ENCODE measurements at regions not wholly inside any gene's neighbourhood (a gene's known extent, or its start where the extent isn't known, plus 50 kb on each side); places are given as distances from the start of the nearest gene placed in this dataset.

- Histone ChIP-seq H3K27me3 (ENCODE audit: insufficient read depth, low read length) (no peaks in the 10 kb centered on the region), H3K36me3 (ENCODE audit: insufficient read depth, low read length) (no peaks in the 10 kb centered on the region), H3K4me3 (ENCODE audit: low read length) (no peak overlapping the region), H3K27ac (ENCODE audit: low read depth, low read length) (no peak overlapping the region), H3K4me1 (ENCODE audit: insufficient read depth, low read length) (peaks cover 20% of the 10 kb centered on the region; the same call in 1 of the 2 replicates), H3K9me3 (ENCODE audit: insufficient read depth, low read depth, low read length) (peaks cover 7% of the 10 kb centered on the region), H3K9ac (ENCODE audit: low read depth, low read length) (no peak overlapping the region)
- 94% methylated on average over 4 of the region's 4 CpGs for WGBS
These were observed 396.9 kb downstream of the KCNRG start for GRCh38 chr13:50412046-50412617.

GRCh38 chr13:50414640-50415039 is 399.4 kb downstream of the KCNRG start:
- Histone ChIP-seq H3K4me3 (ENCODE audit: low read length) (no peak overlapping the region), H3K36me3 (ENCODE audit: insufficient read depth, low read length) (no peaks in the 10 kb centered on the region), H3K27me3 (ENCODE audit: insufficient read depth, low read length) (no peaks in the 10 kb centered on the region), H3K4me1 (ENCODE audit: insufficient read depth, low read length) (peaks cover 26% of the 10 kb centered on the region), H3K9ac (ENCODE audit: low read depth, low read length) (no peak overlapping the region), H3K9me3 (ENCODE audit: insufficient read depth, low read depth, low read length) (peaks cover 7% of the 10 kb centered on the region), H3K27ac (ENCODE audit: low read depth, low read length) (no peak overlapping the region)
- WGBS: 91% methylated on average over 1 of the region's 1 CpG

GRCh38 chr13:50415428-50415827 is 400.2 kb downstream of the KCNRG start:
- no peak overlapping the region for H3K9ac ChIP-seq (ENCODE audit: low read depth, low read length)

GRCh38 chr13:50417597-50417996 is 402.4 kb downstream of the KCNRG start:
- H3K9me3 ChIP-seq (ENCODE audit: insufficient read depth, low read depth, low read length): peaks cover 7% of the 10 kb centered on the region
- no peak overlapping the region for H3K9ac ChIP-seq (ENCODE audit: low read depth, low read length)
- no peaks in the 10 kb centered on the region for H3K27me3 ChIP-seq (ENCODE audit: insufficient read depth, low read length)
- H3K36me3 ChIP-seq (ENCODE audit: insufficient read depth, low read length): no peaks in the 10 kb centered on the region
- peaks cover 14% of the 10 kb centered on the region for H3K4me1 ChIP-seq (ENCODE audit: insufficient read depth, low read length)
- 95% methylated on average over 6 of the region's 7 CpGs for WGBS
- no peak overlapping the region for H3K27ac ChIP-seq (ENCODE audit: low read depth, low read length)
- H3K4me3 ChIP-seq (ENCODE audit: low read length): no peak overlapping the region

More at GRCh38 chr13:50415428-50415827, 400.2 kb downstream of the KCNRG start:
- Histone ChIP-seq H3K27ac (ENCODE audit: low read depth, low read length) (no peak overlapping the region), H3K9me3 (ENCODE audit: insufficient read depth, low read depth, low read length) (peaks cover 7% of the 10 kb centered on the region), H3K4me1 (ENCODE audit: insufficient read depth, low read length) (peaks cover 29% of the 10 kb centered on the region), H3K4me3 (ENCODE audit: low read length) (no peak overlapping the region), H3K27me3 (ENCODE audit: insufficient read depth, low read length) (no peaks in the 10 kb centered on the region), H3K36me3 (ENCODE audit: insufficient read depth, low read length) (no peaks in the 10 kb centered on the region)
- WGBS: 95% methylated on average over 3 of the region's 3 CpGs

- 87% methylated on average over 2 of the region's 2 CpGs for WGBS
These were observed 404.2 kb downstream of the KCNRG start for GRCh38 chr13:50419331-50419865.

GRCh38 chr13:50419896-50420295 is 404.7 kb downstream of the KCNRG start:
- Histone ChIP-seq H3K27ac (ENCODE audit: low read depth, low read length) (no peak overlapping the region), H3K9ac (ENCODE audit: low read depth, low read length) (no peak overlapping the region), H3K36me3 (ENCODE audit: insufficient read depth, low read length) (no peaks in the 10 kb centered on the region), H3K27me3 (ENCODE audit: insufficient read depth, low read length) (no peaks in the 10 kb centered on the region), H3K4me3 (ENCODE audit: low read length) (no peak overlapping the region), H3K9me3 (ENCODE audit: insufficient read depth, low read depth, low read length) (peaks cover 7% of the 10 kb centered on the region), H3K4me1 (ENCODE audit: insufficient read depth, low read length) (peaks cover 9% of the 10 kb centered on the region)
- 93% methylated on average over 5 of the region's 6 CpGs for WGBS

More at GRCh38 chr13:50419331-50419865, 404.2 kb downstream of the KCNRG start:
- Histone ChIP-seq H3K4me1 (ENCODE audit: insufficient read depth, low read length) (peaks cover 9% of the 10 kb centered on the region), H3K9ac (ENCODE audit: low read depth, low read length) (no peak overlapping the region), H3K4me3 (ENCODE audit: low read length) (no peak overlapping the region), H3K27ac (ENCODE audit: low read depth, low read length) (no peak overlapping the region), H3K36me3 (ENCODE audit: insufficient read depth, low read length) (no peaks in the 10 kb centered on the region), H3K27me3 (ENCODE audit: insufficient read depth, low read length) (no peaks in the 10 kb centered on the region), H3K9me3 (ENCODE audit: insufficient read depth, low read depth, low read length) (peaks cover 7% of the 10 kb centered on the region)

- Histone ChIP-seq H3K36me3 (ENCODE audit: insufficient read depth, low read length) (no peaks in the 10 kb centered on the region), H3K27ac (ENCODE audit: low read depth, low read length) (no peak overlapping the region), H3K4me1 (ENCODE audit: insufficient read depth, low read length) (peaks cover 9% of the 10 kb centered on the region), H3K9me3 (ENCODE audit: insufficient read depth, low read depth, low read length) (no peaks in the 10 kb centered on the region; the same call in 1 of the 2 replicates), H3K27me3 (ENCODE audit: insufficient read depth, low read length) (no peaks in the 10 kb centered on the region), H3K9ac (ENCODE audit: low read depth, low read length) (no peak overlapping the region), H3K4me3 (ENCODE audit: low read length) (no peak overlapping the region)
- WGBS: 93% methylated on average over 6 of the region's 6 CpGs
These were observed 405.7 kb downstream of the KCNRG start for GRCh38 chr13:50420718-50421472.

GRCh38 chr13:50421473-50422130 is 406.4 kb downstream of the KCNRG start:
- 88% methylated on average over 2 of the region's 2 CpGs for WGBS
- no peaks in the 10 kb centered on the region for H3K36me3 ChIP-seq (ENCODE audit: insufficient read depth, low read length)
- peaks cover 9% of the 10 kb centered on the region for H3K4me1 ChIP-seq (ENCODE audit: insufficient read depth, low read length)
- H3K9ac ChIP-seq (ENCODE audit: low read depth, low read length): no peak overlapping the region
- H3K9me3 ChIP-seq (ENCODE audit: insufficient read depth, low read depth, low read length): no peaks in the 10 kb centered on the region
- H3K4me3 ChIP-seq (ENCODE audit: low read length): no peak overlapping the region
- H3K27me3 ChIP-seq (ENCODE audit: insufficient read depth, low read length): no peaks in the 10 kb centered on the region
- H3K27ac ChIP-seq (ENCODE audit: low read depth, low read length): no peak overlapping the region

- 88% methylated on average over 12 of the region's 12 CpGs for WGBS
These were observed 407.2 kb downstream of the KCNRG start for GRCh38 chr13:50422181-50423148.

GRCh38 chr13:50424993-50425392 is 409.7 kb downstream of the KCNRG start:
- Histone ChIP-seq H3K27ac (ENCODE audit: low read depth, low read length) (no peak overlapping the region), H3K27me3 (ENCODE audit: insufficient read depth, low read length) (no peaks in the 10 kb centered on the region), H3K4me3 (ENCODE audit: low read length) (no peak overlapping the region), H3K9me3 (ENCODE audit: insufficient read depth, low read depth, low read length) (no peaks in the 10 kb centered on the region), H3K36me3 (ENCODE audit: insufficient read depth, low read length) (no peaks in the 10 kb centered on the region), H3K9ac (ENCODE audit: low read depth, low read length) (no peak overlapping the region), H3K4me1 (ENCODE audit: insufficient read depth, low read length) (peaks cover 8% of the 10 kb centered on the region; the same call in 1 of the 2 replicates)
- 91% methylated on average over 2 of the region's 2 CpGs for WGBS

More at GRCh38 chr13:50422181-50423148, 407.2 kb downstream of the KCNRG start:
- Histone ChIP-seq H3K9ac (ENCODE audit: low read depth, low read length) (no peak overlapping the region), H3K4me1 (ENCODE audit: insufficient read depth, low read length) (peaks cover 9% of the 10 kb centered on the region), H3K4me3 (ENCODE audit: low read length) (no peak overlapping the region), H3K27me3 (ENCODE audit: insufficient read depth, low read length) (no peaks in the 10 kb centered on the region), H3K9me3 (ENCODE audit: insufficient read depth, low read depth, low read length) (no peaks in the 10 kb centered on the region), H3K36me3 (ENCODE audit: insufficient read depth, low read length) (no peaks in the 10 kb centered on the region), H3K27ac (ENCODE audit: low read depth, low read length) (no peak overlapping the region)
